OCI-LY1 (cell line): ENCODE measurements at regions not wholly inside any gene's neighbourhood (a gene's known extent, or its start where the extent isn't known, plus 50 kb on each side); places are given as distances from the start of the nearest gene placed in this dataset.

Experiments
- EZH2 ChIP-seq: fragments of 200-600 bp; sonication (generic), shearing (Covaris generic); IDR thresholded peaks from 2 replicates; pipeline ENCODE4 v1.8.0; 2017; ENCODE audit warnings: borderline replicate concordance, mixed run types, mild to moderate bottlenecking, antibody characterized with exemption, low read length, moderate library complexity, mixed read lengths
- TF ChIP-seq, protein P1 (sequence below): fragments of 200-600 bp; sonication (generic), shearing (Covaris generic); IDR thresholded peaks from 2 replicates; pipeline ENCODE4 v1.5.1; 2017; ENCODE audit warnings: mild to moderate bottlenecking, antibody characterized with exemption, low read length, moderate library complexity, mixed read lengths

- TF ChIP-seq, protein P1, sequence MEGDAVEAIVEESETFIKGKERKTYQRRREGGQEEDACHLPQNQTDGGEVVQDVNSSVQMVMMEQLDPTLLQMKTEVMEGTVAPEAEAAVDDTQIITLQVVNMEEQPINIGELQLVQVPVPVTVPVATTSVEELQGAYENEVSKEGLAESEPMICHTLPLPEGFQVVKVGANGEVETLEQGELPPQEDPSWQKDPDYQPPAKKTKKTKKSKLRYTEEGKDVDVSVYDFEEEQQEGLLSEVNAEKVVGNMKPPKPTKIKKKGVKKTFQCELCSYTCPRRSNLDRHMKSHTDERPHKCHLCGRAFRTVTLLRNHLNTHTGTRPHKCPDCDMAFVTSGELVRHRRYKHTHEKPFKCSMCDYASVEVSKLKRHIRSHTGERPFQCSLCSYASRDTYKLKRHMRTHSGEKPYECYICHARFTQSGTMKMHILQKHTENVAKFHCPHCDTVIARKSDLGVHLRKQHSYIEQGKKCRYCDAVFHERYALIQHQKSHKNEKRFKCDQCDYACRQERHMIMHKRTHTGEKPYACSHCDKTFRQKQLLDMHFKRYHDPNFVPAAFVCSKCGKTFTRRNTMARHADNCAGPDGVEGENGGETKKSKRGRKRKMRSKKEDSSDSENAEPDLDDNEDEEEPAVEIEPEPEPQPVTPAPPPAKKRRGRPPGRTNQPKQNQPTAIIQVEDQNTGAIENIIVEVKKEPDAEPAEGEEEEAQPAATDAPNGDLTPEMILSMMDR: no peak
- TF ChIP-seq EZH2: no peak
Observed at GRCh38 chr14:65880507-65880906, 468.0 kb downstream of the FUT8 start.
